ENCODE measurements at regions not wholly inside any gene's neighbourhood (a gene's known extent, or its start where the extent isn't known, plus 50 kb on each side); places are given as distances from the start of the nearest gene placed in this dataset.

- TF ChIP-seq CTCF (IDR thresholded peaks at IDR 0.05) (no peak), POLR2A (IDR thresholded peaks at IDR 0.05) (no peak)
Measured at GRCh38 chr2:78873526-78873925, 152.0 kb upstream of the REG3G start.
